Left ventricle myocardium inferior (tissue), 1 donor: ENCODE measurements at regions not wholly inside any gene's neighbourhood (a gene's known extent, or its start where the extent isn't known, plus 50 kb on each side); places are given as distances from the start of the nearest gene placed in this dataset.
"Not testable (repeated sequence)": the region's sequence is repeated elsewhere in the genome, so short reads cannot be mapped to it uniquely, and the experiment has no call there.

Experiments used
- DNase-seq: peaks from one replicate; pipeline ENCODE4 v3.0.0-alpha.2; 2020
- H3K27ac ChIP-seq: fragments of 200-600 bp; replicated peaks from 2 replicates; pipeline ENCODE4 v1.8.0; 2021
- H3K27me3 ChIP-seq: fragments of 200-600 bp; 2 replicates; pipeline ENCODE4 v1.8.0; 2021; ENCODE audit warnings: low read depth
- H3K36me3 ChIP-seq: fragments of 200-600 bp; 2 replicates; pipeline ENCODE4 v1.8.0; 2021
- H3K4me1 ChIP-seq: fragments of 200-600 bp; 2 replicates; pipeline ENCODE4 v1.8.0; 2021
- H3K4me3 ChIP-seq: fragments of 200-600 bp; 2 replicates; pipeline ENCODE4 v1.8.0; 2021; ENCODE audit warnings: mild to moderate bottlenecking, moderate library complexity
- H3K9me3 ChIP-seq: fragments of 200-600 bp; replicated peaks from 2 replicates; pipeline ENCODE4 v1.8.0; 2021
- CTCF ChIP-seq: fragments of 200-600 bp; IDR thresholded peaks from 2 replicates; pipeline ENCODE4 v1.8.0; 2021; ENCODE audit warnings: antibody characterized with exemption, mild to moderate bottlenecking, borderline replicate concordance
- intact Hi-C: fragments of 100-400 bp; cut with micrococcal nuclease; formaldehyde crosslinking; loops from one replicate; pipeline ENCODE4 v1.11.0; 2022
- donor health status: DM: no; HTN: yes; CAD: no; lungs with severe emphysema.

DNA sequence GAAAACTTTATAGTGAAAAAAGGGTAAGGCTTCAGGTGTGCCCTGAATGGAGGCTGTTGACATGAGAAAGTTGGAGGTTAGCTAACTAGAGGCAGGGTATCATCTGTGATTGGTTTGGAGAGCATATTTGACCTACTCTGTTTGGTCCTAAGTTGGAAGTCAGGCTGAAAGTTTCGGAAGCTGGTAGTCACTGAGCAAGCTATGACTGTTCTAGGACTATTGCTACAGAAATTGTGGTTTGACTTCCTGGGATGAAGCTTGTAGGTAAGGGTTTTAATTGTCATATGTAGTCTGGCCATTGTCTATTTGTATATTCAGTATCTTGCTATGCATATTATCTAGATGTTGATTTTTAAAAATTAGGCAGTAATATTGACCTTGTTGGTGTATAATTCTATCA, 565.0 kb downstream of the TMEM135 start:
- H3K36me3 ChIP-seq, result no peaks in the 10 kb centered on the region
- no peaks in the 10 kb centered on the region for H3K27me3 ChIP-seq
- intact Hi-C loops, result no loop called here
- no peak for TF ChIP-seq CTCF
- no peak overlapping the region for H3K27ac ChIP-seq
- no peak overlapping the region for H3K4me3 ChIP-seq
- H3K4me1 ChIP-seq, result no peaks in the 10 kb centered on the region
- no peak for DNase-seq
- no peaks in the 10 kb centered on the region for H3K9me3 ChIP-seq

DNA sequence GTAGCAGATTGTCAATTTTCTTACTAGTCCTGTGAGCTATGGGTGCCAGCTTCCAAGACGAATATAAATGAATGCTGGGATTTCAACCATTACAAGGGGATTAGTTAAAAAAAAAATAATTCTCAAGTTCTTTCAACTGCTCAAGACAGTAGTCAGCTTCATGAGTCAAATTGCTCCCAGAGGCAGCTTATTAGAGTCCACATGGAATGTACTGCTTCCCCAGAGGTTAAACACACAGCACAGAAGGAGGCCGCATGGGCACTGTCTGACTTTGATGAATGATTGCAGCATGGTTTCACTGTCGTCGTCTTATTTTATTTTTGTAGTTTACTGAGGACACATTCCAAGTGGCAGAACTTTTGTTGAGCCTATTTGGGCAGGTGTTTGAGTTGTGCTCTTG, 563.2 kb downstream of the TMEM135 start:
- H3K36me3 ChIP-seq, result no peaks in the 10 kb centered on the region
- intact Hi-C loops, result no loop called here

GRCh38 chr11:87597725-87598124, 560.0 kb downstream of the TMEM135 start:
- H3K27ac ChIP-seq, result no peak overlapping the region
- peaks cover 16% of the 10 kb centered on the region for H3K9me3 ChIP-seq
- TF ChIP-seq CTCF, result no peak
- intact Hi-C loops, result no loop called here
- peaks cover 3% of the 10 kb centered on the region for H3K27me3 ChIP-seq
- no peak overlapping the region for H3K4me3 ChIP-seq
- H3K36me3 ChIP-seq, result no peaks in the 10 kb centered on the region
- no peak for DNase-seq
- H3K4me1 ChIP-seq, result no peaks in the 10 kb centered on the region

More for the DNA sequence above, 563.2 kb downstream of the TMEM135 start:
- Histone ChIP-seq H3K4me1 (no peaks in the 10 kb centered on the region), H3K27ac (no peak overlapping the region), H3K9me3 (no peaks in the 10 kb centered on the region), H3K27me3 (peaks cover 3% of the 10 kb centered on the region), H3K4me3 (no peak overlapping the region)
- TF ChIP-seq CTCF, result no peak
- DNase-seq, result no peak

DNA sequence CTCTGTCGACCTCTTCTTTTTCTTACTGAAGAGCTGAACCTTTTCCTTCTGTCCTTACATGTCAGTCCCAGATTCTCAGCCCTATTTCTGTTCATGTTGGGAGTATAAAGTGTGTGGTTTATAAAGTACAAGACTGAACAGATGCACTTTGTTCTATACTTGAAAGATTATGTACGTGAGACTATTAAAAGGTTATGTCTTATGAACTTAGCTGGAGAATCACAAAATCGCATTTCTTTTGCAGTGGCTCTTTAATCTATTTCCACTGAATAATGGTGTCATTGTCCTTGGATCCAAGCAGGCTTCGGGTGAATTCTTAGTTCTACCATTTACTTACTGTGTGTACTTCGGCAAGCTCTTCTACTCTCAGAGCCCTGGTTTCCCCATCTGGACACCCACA, 558.4 kb downstream of the TMEM135 start:
- intact Hi-C loops, result no loop called here
- H3K9me3 ChIP-seq, result peaks cover 26% of the 10 kb centered on the region
- H3K27ac ChIP-seq, result no peak overlapping the region

GRCh38 chr11:87589082-87589481, 551.3 kb downstream of the TMEM135 start:
- Histone ChIP-seq H3K4me1 (no peaks in the 10 kb centered on the region), H3K27me3 (no peaks in the 10 kb centered on the region), H3K4me3 (no peak overlapping the region), H3K27ac (no peak overlapping the region), H3K9me3 (peaks cover 30% of the 10 kb centered on the region), H3K36me3 (no peaks in the 10 kb centered on the region)
- no peak for TF ChIP-seq CTCF
- DNase-seq, result no peak
- intact Hi-C loops, result no loop called here

More for the DNA sequence above, 558.4 kb downstream of the TMEM135 start:
- Histone ChIP-seq H3K27me3 (peaks cover 3% of the 10 kb centered on the region), H3K4me3 (no peak overlapping the region), H3K36me3 (no peaks in the 10 kb centered on the region), H3K4me1 (no peaks in the 10 kb centered on the region)
- no peak for TF ChIP-seq CTCF
- no peak for DNase-seq

DNA sequence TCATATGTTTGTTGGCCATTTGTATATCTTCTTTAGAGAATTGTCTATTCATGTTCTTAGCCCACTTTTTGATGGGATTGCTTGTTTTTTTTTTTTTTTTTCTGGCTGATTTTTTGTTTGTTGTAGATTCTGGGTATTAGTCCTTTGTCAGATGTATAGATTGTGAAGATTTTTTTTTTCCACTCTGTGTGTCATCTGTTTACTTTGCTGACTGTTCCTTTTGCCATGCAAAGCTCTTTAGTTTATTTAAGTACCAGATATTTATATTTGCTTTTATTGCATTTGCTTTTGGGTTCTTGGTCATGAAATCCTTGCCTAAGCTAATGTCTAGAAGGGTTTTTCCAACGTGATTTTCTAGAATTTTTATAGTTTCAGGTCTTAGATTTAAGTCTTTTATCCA, 547.9 kb downstream of the TMEM135 start:
- DNase-seq, H3K36me3 ChIP-seq, H3K27me3 ChIP-seq, H3K4me3 ChIP-seq, H3K27ac ChIP-seq, H3K4me1 ChIP-seq, intact Hi-C loops, H3K9me3 ChIP-seq: not testable (repeated sequence)
